HepG2 (cell line): ENCODE measurements at regions not wholly inside any gene's neighbourhood (a gene's known extent, or its start where the extent isn't known, plus 50 kb on each side); places are given as distances from the start of the nearest gene placed in this dataset.

ENCODE experiments used
- ATAC-seq: fragments of 200-7000 bp; cut with Tn5 transposase; 3 replicates; pipeline ENCODE4 v1.9.1; 2020; ENCODE audit warnings: mild to moderate bottlenecking, moderate library complexity
- BruUV-seq: library from RNA; stranded (reverse); fragments of 400-500 nt; replicated peaks from 2 replicates; lab custom pipeline; 2021; lab: Mats Ljungman, UMichigan
- CTCF ChIA-PET: fragments of 300-600 bp; formaldehyde crosslinking; extraction: SDS; loops from one replicate; lab custom pipeline; 2021; ENCODE audit warnings: low total read pairs, inconsistent platforms, low intra/inter-chr PET ratio; lab: Yijun Ruan, JAX
- POLR2A ChIA-PET: fragments of 350-600 bp; sonication (Branson Sonifier 250); formaldehyde crosslinking; loops from one replicate; lab custom pipeline; 2020; ENCODE audit warnings: antibody characterized with exemption, inconsistent platforms; lab: Yijun Ruan, JAX
- DNase-seq: peaks from one replicate; pipeline ENCODE4 v3.0.0-alpha.2; 2015; ENCODE audit warnings: low spot score
- FAIRE-seq: peaks from 3 replicates; lab custom pipeline; 2011; peaks lifted over from hg19 to GRCh38; lab: Jason Lieb, UNC
- H2AFZ ChIP-seq: one replicate; pipeline ENCODE4 v1.6.1; 2011; ENCODE audit warnings: low read length, inconsistent platforms
- H3K27ac ChIP-seq: fragments of 300-600 bp; 3 replicates; pipeline ENCODE4 v1.8.0; 2011; ENCODE audit warnings: mixed run types, mild to moderate bottlenecking, mixed read lengths, low read length, inconsistent platforms; ENCODE audit not compliant: insufficient read depth; ENCODE audit errors: extremely low read length
- H3K27me3 ChIP-seq, 2 experiments: fragments of 200-600 bp in 1 of 2; 2 replicates in 1 of 2; 3 replicates in 1 of 2; pipeline versions ENCODE4 v1.6.0 to v1.8.0; 2011; ENCODE audit warnings: low read length in 2 of 2, mild to moderate bottlenecking in 2 of 2, moderate library complexity in 2 of 2, inconsistent platforms in 1 of 2; ENCODE audit not compliant: insufficient read depth in 2 of 2, control insufficient read depth in 1 of 2
- H3K36me3 ChIP-seq, 2 experiments: fragments of 200-600 bp in 1 of 2; replicated peaks in 1 of 2; 2 replicates in 1 of 2; 3 replicates in 1 of 2; pipeline versions ENCODE4 v1.5.1 to v1.8.0; 2011; ENCODE audit warnings: low read length in 2 of 2, inconsistent platforms in 1 of 2; ENCODE audit not compliant: insufficient read depth in 2 of 2, control insufficient read depth in 1 of 2
- H3K4me1 ChIP-seq: 2 replicates; pipeline ENCODE4 v1.5.1; 2012; ENCODE audit warnings: low read length, inconsistent platforms; ENCODE audit not compliant: insufficient read depth
- H3K4me2 ChIP-seq: 2 replicates; pipeline ENCODE4 v1.6.0; 2011; ENCODE audit warnings: low read depth, low read length, inconsistent platforms
- H3K4me3 ChIP-seq, 3 experiments: fragments of 200-600 bp in 1 of 3; sonication (generic), shearing (Covaris generic) in 1 of 3; replicated peaks in 1 of 3; 2 replicates each; pipeline ENCODE4 v1.5.1; 2011 to 2016; ENCODE audit warnings: low read length in 3 of 3, inconsistent platforms in 2 of 3, low read depth in 2 of 3, mild to moderate bottlenecking in 2 of 3, control low read depth in 1 of 3, mixed read lengths in 1 of 3; ENCODE audit not compliant: insufficient read depth in 1 of 3
- H3K79me2 ChIP-seq: one replicate; pipeline ENCODE4 v1.6.1; 2011; ENCODE audit warnings: low read length, inconsistent platforms; ENCODE audit not compliant: insufficient read depth
- H3K9ac ChIP-seq: 2 replicates; pipeline ENCODE4 v1.6.0; 2011; ENCODE audit warnings: mild to moderate bottlenecking, low read depth, low read length, inconsistent platforms; ENCODE audit not compliant: insufficient read depth
- H3K9me3 ChIP-seq: 2 replicates; pipeline ENCODE4 v1.5.1; 2012; ENCODE audit warnings: mild to moderate bottlenecking, low read length
- H4K20me1 ChIP-seq: 2 replicates; pipeline ENCODE4 v1.6.0; 2011; ENCODE audit warnings: inconsistent platforms, mild to moderate bottlenecking, low read length, moderate library complexity; ENCODE audit not compliant: insufficient read depth
- ADNP ChIP-seq: sonication (generic); formaldehyde crosslinking; IDR thresholded peaks from 2 replicates; pipeline ENCODE4 v1.4.0; 2020; ENCODE audit warnings: missing genetic modification reagents
- ATF7 ChIP-seq, 2 experiments: fragments of 450-650 bp in 1 of 2; sonication (generic) in 1 of 2; formaldehyde crosslinking in 1 of 2; IDR thresholded peaks; 2 replicates each; pipeline versions ENCODE4 v1.4.0 to v1.6.1; 2016 to 2020; ENCODE audit warnings: antibody characterized with exemption in 1 of 2, mild to moderate bottlenecking in 1 of 2, missing genetic modification reagents in 1 of 2
- EED ChIP-seq: sonication (generic); formaldehyde crosslinking; IDR thresholded peaks from 2 replicates; pipeline ENCODE4 v1.5.0; 2020; ENCODE audit warnings: mild to moderate bottlenecking, missing genetic modification reagents
- JUND ChIP-seq: sonication (generic); formaldehyde crosslinking; IDR thresholded peaks from 2 replicates; pipeline ENCODE4 v1.8.0; 2022; ENCODE audit warnings: mild to moderate bottlenecking, missing genetic modification reagents
- REXO4 ChIP-seq: sonication (generic); formaldehyde crosslinking; IDR thresholded peaks from 2 replicates; pipeline ENCODE4 v1.8.0; 2022; ENCODE audit warnings: missing genetic modification reagents, mild to moderate bottlenecking, borderline replicate concordance
- SMAD9 ChIP-seq: sonication (generic); formaldehyde crosslinking; IDR thresholded peaks from 2 replicates; pipeline ENCODE4 v1.5.1; 2020; ENCODE audit warnings: mild to moderate bottlenecking, missing genetic modification reagents
- SP2 ChIP-seq: sonication (generic); formaldehyde crosslinking; IDR thresholded peaks from 2 replicates; pipeline ENCODE4 v1.5.1; 2020; ENCODE audit warnings: mild to moderate bottlenecking, missing genetic modification reagents
- TCF12 ChIP-seq, 2 experiments: fragments of 450-650 bp in 1 of 2; sonication (generic) in 1 of 2; formaldehyde crosslinking in 1 of 2; IDR thresholded peaks; 2 replicates each; pipeline versions ENCODE4 v1.6.1 to v1.8.0; 2017 to 2022; ENCODE audit warnings: antibody characterized with exemption in 1 of 2, mild to moderate bottlenecking in 1 of 2, missing genetic modification reagents in 1 of 2, moderate library complexity in 1 of 2
- WGBS: methylation state at CpG from one replicate; pipeline ENCODE4 v1.1.6; 2017; ENCODE audit warnings: low lambda C conversion rate; 5-methylcytosine and 5-hydroxymethylcytosine counted together
- in situ Hi-C: cut with HindIII; loops from 2 replicates; pipeline ENCODE4 v1.10.0; 2017; ENCODE audit warnings: low pct_unique_long_range_greater_than_20kb; ENCODE audit not compliant: extremely low pct_ligation_motif_present
- intact Hi-C: fragments of 100-400 bp; cut with micrococcal nuclease; formaldehyde crosslinking; loops from one replicate; pipeline ENCODE4 v1.10.0; 2022; ENCODE audit not compliant: unreplicated experiment
- TF ChIP-seq, protein P1 (sequence below): sonication (generic); formaldehyde crosslinking; IDR thresholded peaks from 2 replicates; pipeline ENCODE4 v1.8.1; 2023; ENCODE audit warnings: missing genetic modification reagents, inconsistent platforms, borderline replicate concordance

DNA sequence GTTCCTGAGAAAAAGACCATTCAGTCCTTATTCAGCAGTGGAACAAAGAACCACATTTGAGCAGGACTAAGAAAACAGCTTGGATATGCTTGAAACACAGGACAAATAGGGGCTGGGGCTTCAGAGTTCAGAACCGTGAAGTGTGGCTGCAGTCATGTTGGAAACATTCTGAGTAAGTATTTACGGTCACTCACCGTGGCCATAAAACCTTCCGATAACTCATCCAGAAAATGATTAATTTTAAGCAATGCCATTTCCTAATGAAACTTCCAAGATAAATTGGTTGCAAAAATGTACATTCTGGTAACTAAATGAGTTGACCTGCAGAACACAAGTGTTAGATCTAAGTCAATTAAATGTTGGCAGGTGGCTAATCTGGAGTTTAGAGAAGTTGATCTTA is 279.2 kb downstream of the CXCL12 start:
- FAIRE-seq (no peak), ATAC-seq (no peak), DNase-seq (no peak)
- H3K4me1 ChIP-seq = no peaks in the 10 kb centered on the region
- H3K36me3 ChIP-seq = no peaks in the 10 kb centered on the region
- no peaks in the 10 kb centered on the region for H4K20me1 ChIP-seq
- H3K9me3 ChIP-seq = no peaks in the 10 kb centered on the region
- intact Hi-C loops = no loop called here
- WGBS = 74% methylated on average over 4 of the region's 4 CpGs
- no peak overlapping the region for H3K4me3 ChIP-seq
- CTCF ChIA-PET = no interaction called here
- no peak overlapping the region for H3K4me2 ChIP-seq
- no peak overlapping the region for H2AFZ ChIP-seq
- no TSS peak for BruUV-seq
- TF ChIP-seq, protein P1, sequence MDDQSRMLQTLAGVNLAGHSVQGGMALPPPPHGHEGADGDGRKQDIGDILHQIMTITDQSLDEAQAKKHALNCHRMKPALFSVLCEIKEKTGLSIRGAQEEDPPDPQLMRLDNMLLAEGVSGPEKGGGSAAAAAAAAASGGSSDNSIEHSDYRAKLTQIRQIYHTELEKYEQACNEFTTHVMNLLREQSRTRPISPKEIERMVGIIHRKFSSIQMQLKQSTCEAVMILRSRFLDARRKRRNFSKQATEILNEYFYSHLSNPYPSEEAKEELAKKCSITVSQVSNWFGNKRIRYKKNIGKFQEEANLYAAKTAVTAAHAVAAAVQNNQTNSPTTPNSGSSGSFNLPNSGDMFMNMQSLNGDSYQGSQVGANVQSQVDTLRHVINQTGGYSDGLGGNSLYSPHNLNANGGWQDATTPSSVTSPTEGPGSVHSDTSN (CRISPR knock-in tag) = no peak
- TF ChIP-seq TCF12 (IDR thresholded peaks at IDR 0.05) (no peak), TCF12 (CRISPR knock-in tag; IDR thresholded peaks at IDR 0.05) (no peak), SMAD9 (CRISPR knock-in tag) (no peak), REXO4 (no peak), ATF7 (IDR thresholded peaks at IDR 0.05) (no peak), ATF7 (CRISPR knock-in tag; IDR thresholded peaks at IDR 0.05) (no peak), EED (no peak), SP2 (CRISPR knock-in tag) (no peak), JUND (no peak), ADNP (CRISPR knock-in tag) (no peak)
- H3K27me3 ChIP-seq = peaks cover 0 to 4% of the 10 kb centered on the region in 2 experiments; a peak in 1 of 5 replicates
- no peak overlapping the region for H3K27ac ChIP-seq
- in situ Hi-C loops = no loop called here
- POLR2A ChIA-PET = no interaction called here
- H3K9ac ChIP-seq = no peak overlapping the region
- H3K79me2 ChIP-seq = no peaks in the 10 kb centered on the region
